Adrenal gland (tissue), 9 donors: ENCODE measurements at regions not wholly inside any gene's neighbourhood (a gene's known extent, or its start where the extent isn't known, plus 50 kb on each side); places are given as distances from the start of the nearest gene placed in this dataset.

ENCODE experiments used
- DNase-seq, 7 donors: peaks; one replicate each; pipeline ENCODE4 v3.0.0-alpha.2; 2019 to 2020
- H3K27ac ChIP-seq, 5 donors: fragments of 200-600 bp; sonication (generic) in 4 of 5; 1 replicate in 3 of 5; 2 replicates in 2 of 5; pipeline versions ENCODE4 v1.5.1 to v1.8.0; 2016 to 2020; ENCODE audit warnings: mild to moderate bottlenecking in 1 of 5
- H3K27me3 ChIP-seq: fragments of 200-600 bp; 2 replicates; pipeline ENCODE4 v1.8.0; 2021
- H3K36me3 ChIP-seq, 2 donors: fragments of 200-600 bp; replicated peaks in 1 of 2; 1 replicate in 1 of 2; 2 replicates in 1 of 2; pipeline versions ENCODE4 v1.5.1 to v1.8.0; 2018 to 2022
- H3K4me1 ChIP-seq, 2 donors: fragments of 200-600 bp; replicated peaks in 1 of 2; 1 replicate in 1 of 2; 2 replicates in 1 of 2; pipeline versions ENCODE4 v1.5.1 to v1.8.0; 2018 to 2021
- H3K4me3 ChIP-seq, 4 donors: fragments of 200-600 bp; sonication (generic) in 3 of 4; one replicate each; pipeline ENCODE4 v1.5.1; 2016 to 2018
- H3K9me3 ChIP-seq, 3 donors: fragments of 200-600 bp; sonication (generic) in 1 of 3; replicated peaks in 1 of 3; 1 replicate in 2 of 3; 2 replicates in 1 of 3; pipeline versions ENCODE4 v1.5.1 to v1.8.0; 2016 to 2021
- POLR2A ChIP-seq, 2 donors: fragments of 450-650 bp; IDR thresholded peaks; one replicate each; pipeline ENCODE4 v1.6.1; 2017; ENCODE audit warnings: antibody characterized with exemption in 2 of 2, mild to moderate bottlenecking in 2 of 2, moderate library complexity in 1 of 2
- WGBS, 4 donors: extraction: QIAGEN DNeasy Blood & Tissue Kit in 2 of 4; methylation state at CpG; one replicate each; pipeline versions ENCODE4 v1.1.5 to v1.1.7; 2013 to 2017; 5-methylcytosine and 5-hydroxymethylcytosine counted together
- intact Hi-C, 2 donors: fragments of 100-400 bp; cut with DNase I; formaldehyde crosslinking; loops; one replicate each; pipeline versions ENCODE4 v1.14.1 to v1.15.0; 2022 to 2023
- TF ChIP-seq, protein P1 (sequence below), 6 experiments: fragments of 450-650 bp in 4 of 6; fragments of 200-600 bp in 2 of 6; sonication (generic) in 1 of 6; IDR thresholded peaks; 1 replicate in 5 of 6; 2 replicates in 1 of 6; pipeline versions ENCODE4 v1.5.1 to v1.8.0; 2016 to 2021; ENCODE audit warnings: antibody characterized with exemption in 6 of 6, mild to moderate bottlenecking in 2 of 6, moderate library complexity in 1 of 6
- donor health status: healthy with polysubstance abuse.
- donor health status: Bipolar disorder and iron deficiency.
- donor health status: DM: yes; HTN: yes; CAD: no.
- donor health status: DM: no; HTN: no; CAD: no.
- donor health status: DM: no; HTN: no; CAD: no.

DNA sequence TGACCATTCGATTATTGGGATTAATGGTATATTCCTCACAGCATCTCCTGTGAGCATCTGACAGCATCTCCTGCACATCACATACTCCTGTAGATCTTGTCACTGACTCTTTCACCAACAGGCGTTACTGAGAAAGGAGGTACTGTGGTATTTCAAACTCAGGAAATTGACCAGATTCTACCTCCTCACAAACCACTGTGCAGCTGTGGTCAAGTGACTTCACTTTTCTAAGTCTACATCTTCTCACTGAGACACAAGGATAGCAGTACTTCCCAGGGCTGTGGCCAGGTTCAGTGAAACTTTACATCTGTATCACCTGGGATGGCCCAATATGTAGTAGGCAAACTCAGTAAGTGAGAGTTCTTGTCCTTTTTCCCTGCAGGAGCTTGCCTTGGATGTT is 332.3 kb upstream of the ADAMTSL1 start:
- TF ChIP-seq, protein P1, sequence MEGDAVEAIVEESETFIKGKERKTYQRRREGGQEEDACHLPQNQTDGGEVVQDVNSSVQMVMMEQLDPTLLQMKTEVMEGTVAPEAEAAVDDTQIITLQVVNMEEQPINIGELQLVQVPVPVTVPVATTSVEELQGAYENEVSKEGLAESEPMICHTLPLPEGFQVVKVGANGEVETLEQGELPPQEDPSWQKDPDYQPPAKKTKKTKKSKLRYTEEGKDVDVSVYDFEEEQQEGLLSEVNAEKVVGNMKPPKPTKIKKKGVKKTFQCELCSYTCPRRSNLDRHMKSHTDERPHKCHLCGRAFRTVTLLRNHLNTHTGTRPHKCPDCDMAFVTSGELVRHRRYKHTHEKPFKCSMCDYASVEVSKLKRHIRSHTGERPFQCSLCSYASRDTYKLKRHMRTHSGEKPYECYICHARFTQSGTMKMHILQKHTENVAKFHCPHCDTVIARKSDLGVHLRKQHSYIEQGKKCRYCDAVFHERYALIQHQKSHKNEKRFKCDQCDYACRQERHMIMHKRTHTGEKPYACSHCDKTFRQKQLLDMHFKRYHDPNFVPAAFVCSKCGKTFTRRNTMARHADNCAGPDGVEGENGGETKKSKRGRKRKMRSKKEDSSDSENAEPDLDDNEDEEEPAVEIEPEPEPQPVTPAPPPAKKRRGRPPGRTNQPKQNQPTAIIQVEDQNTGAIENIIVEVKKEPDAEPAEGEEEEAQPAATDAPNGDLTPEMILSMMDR (IDR thresholded peaks at IDR 0.05) = no peak
- no peak for TF ChIP-seq POLR2A (IDR thresholded peaks at IDR 0.05)
- Histone ChIP-seq H3K27ac (no peak overlapping the region), H3K27me3 (no peaks in the 10 kb centered on the region), H3K4me1 (no peaks in the 10 kb centered on the region), H3K36me3 (no peaks in the 10 kb centered on the region), H3K4me3 (no peak overlapping the region), H3K9me3 (no peaks in the 10 kb centered on the region)
- intact Hi-C loops = no loop called here
- WGBS, 4 donors = 71 to 82% (median 75%) methylated on average over 2 of the region's 2 CpGs
- DNase-seq = no peak

DNA sequence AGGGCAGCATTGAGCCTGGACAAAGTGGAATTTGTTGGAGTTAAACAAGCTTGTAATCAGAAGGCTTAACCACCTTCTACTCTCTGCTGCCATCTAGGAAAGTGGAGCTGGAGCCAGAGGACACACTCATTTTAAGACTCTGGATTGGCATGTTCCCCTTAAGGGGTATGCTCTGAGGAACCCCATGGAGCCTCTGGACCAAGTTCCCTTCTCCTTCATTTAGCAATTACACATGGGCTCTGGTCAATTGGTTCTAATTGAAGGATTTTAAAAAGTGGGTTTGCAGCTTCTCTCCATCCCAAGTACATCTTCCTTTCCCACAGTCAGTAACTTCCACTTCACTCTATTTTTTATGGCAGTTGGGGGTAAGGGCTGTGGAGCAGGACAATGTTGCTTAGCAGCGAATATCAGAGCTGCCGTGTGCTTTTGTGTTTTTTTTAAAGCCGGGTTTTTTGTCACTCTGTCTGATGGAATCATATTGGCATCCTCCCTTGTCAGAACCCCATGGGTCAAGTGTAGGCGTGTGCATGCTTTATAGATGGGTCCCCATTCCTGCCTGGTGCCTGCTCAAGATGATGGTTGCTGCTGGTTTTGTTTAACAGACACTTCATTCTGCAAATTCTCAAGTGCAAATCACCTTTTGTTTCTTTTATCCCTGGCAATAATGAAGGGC is 330.7 kb upstream of the ADAMTSL1 start:
- Histone ChIP-seq H3K27me3 (no peaks in the 10 kb centered on the region), H3K4me1 (no peaks in the 10 kb centered on the region), H3K4me3 (no peak overlapping the region), H3K36me3 (no peaks in the 10 kb centered on the region), H3K9me3 (no peaks in the 10 kb centered on the region), H3K27ac (no peak overlapping the region)
- TF ChIP-seq, protein P1 (IDR thresholded peaks at IDR 0.05) = no peak
- no peak for TF ChIP-seq POLR2A (IDR thresholded peaks at IDR 0.05)
- DNase-seq = peak in 1 of 7 donors; percentile 1
- intact Hi-C loops = no loop called here
- 63 to 76% (median 72%) methylated on average over 4 of the region's 4 CpGs for WGBS, 4 donors

DNA sequence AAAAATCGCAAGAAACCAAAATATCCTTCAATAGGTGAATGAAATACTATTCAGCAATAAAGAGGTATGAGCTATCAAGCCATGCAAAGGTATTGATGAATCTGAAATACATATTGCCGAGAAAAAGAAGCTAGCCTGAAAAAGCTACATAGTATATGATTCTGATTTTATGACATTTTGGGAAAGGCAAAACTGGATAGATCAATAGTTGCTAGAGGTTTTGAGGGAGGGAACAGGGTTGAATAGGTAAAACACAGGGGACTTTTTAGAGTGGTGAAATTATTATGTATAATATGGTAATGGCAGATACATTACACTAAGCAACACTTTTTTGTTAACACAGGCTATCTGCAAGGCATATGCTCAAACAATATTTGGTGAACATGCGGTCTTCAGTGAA is 327.6 kb upstream of the ADAMTSL1 start:
- no peaks in the 10 kb centered on the region for H3K9me3 ChIP-seq
- WGBS, 4 donors = 79 to 85% (median 81%) methylated on average over 3 of the region's 3 CpGs
- no peaks in the 10 kb centered on the region for H3K4me1 ChIP-seq
- no peak for TF ChIP-seq POLR2A (IDR thresholded peaks at IDR 0.05)
- TF ChIP-seq, protein P1 (IDR thresholded peaks at IDR 0.05) = no peak
- H3K4me3 ChIP-seq = no peak overlapping the region
- H3K27ac ChIP-seq = no peak overlapping the region
- no peaks in the 10 kb centered on the region for H3K36me3 ChIP-seq
- no peaks in the 10 kb centered on the region for H3K27me3 ChIP-seq
- intact Hi-C loops = no loop called here
- no peak for DNase-seq

DNA sequence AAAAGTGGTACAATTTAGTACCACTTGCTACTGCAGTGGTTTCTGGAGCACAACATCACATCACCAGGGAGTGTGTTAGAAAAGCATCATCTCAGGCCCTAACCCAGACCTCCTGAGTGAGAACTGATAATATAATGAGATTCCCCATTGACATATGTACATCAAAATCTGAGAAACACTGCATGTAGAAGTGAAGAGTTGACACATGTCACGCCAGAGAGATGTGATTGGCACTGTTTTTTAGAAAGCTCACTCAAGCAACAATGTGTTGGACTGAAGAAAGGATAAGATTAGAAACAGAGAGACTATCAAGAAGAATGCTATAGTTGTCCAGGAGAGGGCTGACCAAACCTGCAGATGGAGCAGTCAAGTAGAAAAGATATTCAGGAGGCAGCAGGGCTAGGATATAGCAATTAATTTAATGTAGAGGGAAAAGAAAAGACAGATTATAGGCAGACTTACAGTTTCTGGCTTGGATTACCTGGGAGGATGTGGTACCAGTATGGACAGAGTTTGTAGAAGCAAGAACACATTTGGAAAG is 324.4 kb upstream of the ADAMTSL1 start:
- DNase-seq = no peak
- TF ChIP-seq POLR2A (IDR thresholded peaks at IDR 0.05) = no peak
- TF ChIP-seq, protein P1 (IDR thresholded peaks at IDR 0.05) = no peak
- Histone ChIP-seq H3K36me3 (no peaks in the 10 kb centered on the region), H3K27ac (no peak overlapping the region), H3K27me3 (no peaks in the 10 kb centered on the region), H3K9me3 (no peaks in the 10 kb centered on the region), H3K4me1 (no peaks in the 10 kb centered on the region), H3K4me3 (no peak overlapping the region)
- intact Hi-C loops = no loop called here
- 45 to 62% (median 58%) methylated on average over 1 of the region's 1 CpG for WGBS, 4 donors
